HG02938 (cell line): ENCODE measurements at regions not wholly inside any gene's neighbourhood (a gene's known extent, or its start where the extent isn't known, plus 50 kb on each side); places are given as distances from the start of the nearest gene placed in this dataset.
"Not testable (repeated sequence)": the region's sequence is repeated elsewhere in the genome, so short reads cannot be mapped to it uniquely, and the experiment has no call there.

ENCODE experiments used
- ATAC-seq: cut with Tn5 transposase; IDR thresholded peaks from one replicate; pipeline ENCODE4 v1.9.1; 2021; ENCODE audit warnings: mild to moderate bottlenecking, moderate library complexity; ENCODE audit not compliant: unreplicated experiment

DNA sequence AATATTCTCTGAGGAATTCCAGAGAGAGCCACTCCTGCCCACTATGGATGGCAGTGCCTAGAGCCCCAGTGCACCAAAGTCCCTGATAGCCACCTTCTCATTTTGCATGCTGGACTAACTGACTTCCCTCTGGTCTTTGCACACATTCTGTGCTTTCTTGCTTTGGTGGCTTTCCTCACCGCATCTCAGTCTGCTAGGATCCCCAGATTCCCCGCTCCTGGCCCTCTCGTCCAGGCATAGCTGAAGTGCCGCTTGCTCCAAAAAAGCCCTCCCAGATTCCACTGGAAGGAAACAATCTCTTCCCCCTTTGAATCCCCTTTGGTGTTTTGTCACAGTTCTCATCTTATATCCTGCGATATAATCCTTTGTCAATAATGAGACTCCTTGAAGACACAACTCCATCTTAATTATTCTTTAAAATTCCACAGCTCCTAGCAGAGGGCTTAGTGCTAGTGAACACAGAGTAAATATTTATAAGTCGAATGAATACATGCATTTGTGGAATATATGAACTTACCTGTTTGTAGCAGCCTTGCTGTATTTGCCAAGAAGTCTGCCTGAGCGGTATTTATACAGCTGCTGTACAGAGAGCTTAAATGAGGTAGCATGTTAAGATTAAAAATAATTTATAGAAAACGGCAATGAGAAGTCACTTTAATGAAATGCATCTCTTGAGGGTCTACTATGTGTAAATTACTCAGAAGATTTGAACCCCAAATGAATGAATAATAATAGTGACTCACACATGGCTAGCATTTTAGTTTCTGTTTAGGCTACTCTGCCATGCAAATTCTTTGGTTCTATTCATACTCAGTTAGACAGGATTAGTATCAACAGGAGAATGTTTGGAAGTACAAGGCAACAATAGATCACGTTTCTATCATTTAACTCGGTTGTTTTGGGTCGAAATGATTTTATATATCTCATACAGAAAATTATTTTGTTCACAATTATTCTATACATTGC, 421.9 kb upstream of the TENM3 start:
- ATAC-seq = no peak

DNA sequence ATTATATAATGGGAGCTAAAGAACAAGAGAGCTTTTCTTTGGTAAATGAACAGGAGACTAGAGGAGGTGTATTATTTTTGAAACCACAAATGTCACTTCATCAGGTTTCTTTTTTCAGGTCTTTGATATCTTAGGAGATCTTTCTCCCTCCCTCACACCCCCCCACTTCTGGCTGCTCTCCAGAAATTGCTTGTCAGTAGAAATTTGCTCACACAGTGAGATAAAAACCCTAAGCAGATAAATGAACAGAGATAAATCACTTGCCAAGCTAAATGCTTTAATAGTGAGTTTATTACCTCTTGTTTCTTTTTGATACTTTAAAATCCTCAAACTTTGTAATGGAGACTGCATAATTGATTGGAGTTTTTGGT, 421.2 kb upstream of the TENM3 start:
- ATAC-seq = no peak

DNA sequence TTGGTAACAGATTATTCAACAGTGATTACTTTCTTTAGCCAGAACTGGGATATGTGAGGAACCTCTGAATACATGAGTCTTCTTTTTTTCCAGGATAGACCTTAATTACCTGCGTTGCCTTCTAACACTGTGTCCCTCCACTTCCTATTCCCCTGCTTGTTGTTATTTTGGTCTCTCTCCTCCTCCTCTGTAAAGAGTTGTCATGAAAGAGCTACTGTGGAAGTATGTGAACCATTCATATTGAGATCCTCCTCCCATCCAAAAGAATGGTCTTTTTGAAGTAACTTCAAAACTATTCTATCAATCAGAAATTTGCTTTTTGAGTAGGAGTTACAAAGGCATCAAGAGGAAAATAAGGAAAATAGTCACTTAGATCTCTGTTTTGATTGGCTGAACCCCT, 420.0 kb upstream of the TENM3 start:
- no peak for ATAC-seq

DNA sequence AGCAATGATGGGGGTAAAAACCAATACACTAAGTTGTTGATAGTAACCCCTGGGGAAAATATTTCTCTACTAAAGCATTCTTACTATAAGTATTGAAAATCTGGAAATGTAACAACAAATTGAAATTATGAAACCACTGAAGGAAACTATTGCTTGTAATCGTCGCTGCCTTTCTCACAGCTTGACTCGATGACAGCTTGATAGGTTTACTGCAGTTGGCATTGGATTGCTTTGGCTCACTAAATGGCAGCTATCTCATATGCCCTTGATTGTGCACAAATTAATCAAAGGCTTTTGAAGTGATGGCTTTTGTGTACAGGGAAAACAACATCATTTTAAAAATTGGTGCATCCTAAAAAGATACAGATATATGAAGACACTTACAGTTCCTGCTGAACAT, 419.6 kb upstream of the TENM3 start:
- no peak for ATAC-seq

DNA sequence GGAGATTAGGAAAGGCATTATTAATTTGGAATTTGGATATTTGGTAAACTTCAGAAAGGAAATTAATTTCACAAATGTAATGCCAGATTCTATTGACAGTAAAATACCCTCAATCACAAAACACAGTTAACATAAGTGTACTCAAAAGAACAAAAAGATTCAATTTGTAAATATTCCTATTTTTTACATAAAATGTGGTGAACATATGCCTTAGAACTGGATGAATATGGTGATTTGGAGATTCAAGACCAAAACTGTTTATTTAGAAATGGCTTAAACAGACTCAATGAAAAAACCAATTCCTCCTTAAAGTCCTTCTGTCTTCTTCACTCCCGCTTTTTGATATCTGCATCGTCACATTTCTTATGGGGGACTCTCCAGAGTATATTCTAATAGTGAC, 417.6 kb upstream of the TENM3 start:
- no peak for ATAC-seq

DNA sequence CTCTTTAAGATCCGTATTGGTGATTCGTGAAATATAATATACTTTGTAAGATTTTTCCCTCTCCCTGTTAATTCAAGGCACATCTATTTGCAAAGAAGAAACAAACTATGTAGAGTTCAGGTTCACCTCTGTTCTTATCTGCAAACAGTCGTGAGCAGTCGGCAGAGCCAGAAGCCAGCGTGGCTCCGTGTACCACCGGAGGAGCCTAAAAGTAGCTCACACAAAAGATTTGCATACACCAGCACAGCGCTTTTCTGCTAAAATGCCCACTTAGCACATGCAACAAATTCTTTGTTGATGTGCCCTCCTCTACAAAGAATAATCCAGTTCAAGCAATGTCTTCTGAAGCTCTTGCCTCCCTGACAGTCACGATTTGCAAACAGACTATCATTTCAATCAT, 416.0 kb upstream of the TENM3 start:
- no peak for ATAC-seq

DNA sequence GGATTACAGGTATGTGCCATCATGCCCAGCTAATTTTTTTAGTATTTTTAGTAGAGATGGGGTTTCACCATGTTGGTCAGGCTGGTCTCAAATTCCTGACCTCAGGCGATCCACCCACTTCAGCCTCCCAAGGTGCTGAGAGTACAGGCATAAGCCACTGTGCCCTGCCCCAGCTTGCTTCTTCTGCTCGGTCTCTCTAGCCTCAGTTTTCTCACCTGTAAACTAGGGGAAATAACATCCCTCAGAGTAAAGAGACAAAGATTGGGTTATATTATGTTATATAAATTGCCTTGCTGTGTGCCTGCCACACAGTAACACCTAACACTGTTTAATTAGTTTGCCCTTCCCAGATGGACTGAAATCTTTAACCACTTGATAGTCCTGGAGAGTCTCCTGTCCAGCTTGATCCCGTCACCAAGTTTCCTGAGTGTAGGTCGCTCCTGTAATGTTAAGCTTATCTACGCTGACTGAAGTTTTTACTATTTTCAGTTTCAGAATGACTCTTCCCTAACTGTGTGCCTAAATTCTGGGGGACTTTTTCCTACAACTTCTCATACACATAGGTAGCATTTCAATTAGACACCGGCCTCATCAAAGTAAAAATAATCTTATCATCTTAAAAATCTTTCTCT, 412.7 kb upstream of the TENM3 start:
- no peak for ATAC-seq

DNA sequence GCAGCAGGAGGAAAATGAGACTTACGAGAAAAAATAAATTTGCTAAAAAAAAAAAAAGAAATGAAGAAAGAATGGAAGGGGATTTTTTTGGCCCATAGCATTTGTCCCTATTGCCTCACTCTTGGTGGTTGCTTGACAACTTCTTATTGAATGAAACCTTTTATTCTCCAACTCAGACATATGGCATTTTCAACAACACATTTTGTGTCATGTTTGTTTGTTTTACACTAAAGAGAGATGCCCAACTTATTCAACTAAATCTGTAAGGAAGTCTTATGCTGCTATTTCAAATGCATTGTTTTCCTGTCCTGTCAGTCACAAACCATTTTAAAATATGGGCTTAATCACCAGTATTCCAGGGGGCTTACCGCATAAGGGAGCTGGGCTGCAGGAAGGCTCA, 409.1 kb upstream of the TENM3 start:
- no peak for ATAC-seq

DNA sequence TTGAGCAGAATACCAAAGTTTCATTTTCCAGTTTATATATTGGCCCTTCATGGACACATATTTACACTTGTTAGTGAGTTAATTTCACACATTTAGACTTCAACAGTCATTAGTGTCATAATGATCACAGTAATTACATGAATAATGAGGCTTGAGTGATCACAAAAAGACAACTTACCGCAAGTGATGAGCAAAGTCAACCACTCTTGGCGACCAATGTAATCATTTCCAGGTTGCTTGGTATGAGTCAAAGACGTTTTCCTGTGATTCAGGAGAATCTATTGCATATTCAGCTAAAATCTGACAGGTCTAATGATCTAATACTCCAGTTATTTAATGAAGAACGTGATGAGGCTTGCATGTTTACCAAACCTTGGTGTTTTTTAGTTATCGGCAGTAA, 407.9 kb upstream of the TENM3 start:
- ATAC-seq = no peak

DNA sequence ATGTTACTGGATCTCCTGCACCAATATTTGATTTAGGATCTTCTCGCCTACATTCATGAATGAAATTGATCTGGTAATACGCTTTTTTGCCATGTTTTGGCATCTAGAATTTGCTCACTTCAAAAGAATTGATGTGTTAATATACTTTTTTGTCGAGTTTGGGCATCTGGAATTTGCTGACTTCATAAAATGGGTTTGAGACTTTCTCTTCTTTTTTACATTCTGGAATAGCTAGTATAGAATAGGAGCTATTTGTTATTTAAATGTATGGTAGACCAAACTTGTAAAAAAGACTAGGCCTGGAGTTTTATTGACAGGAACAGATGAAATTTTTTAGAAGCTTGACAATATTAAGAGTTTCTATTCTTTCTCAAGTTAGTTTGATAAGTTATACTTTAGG, 404.9 kb upstream of the TENM3 start:
- ATAC-seq = no peak

DNA sequence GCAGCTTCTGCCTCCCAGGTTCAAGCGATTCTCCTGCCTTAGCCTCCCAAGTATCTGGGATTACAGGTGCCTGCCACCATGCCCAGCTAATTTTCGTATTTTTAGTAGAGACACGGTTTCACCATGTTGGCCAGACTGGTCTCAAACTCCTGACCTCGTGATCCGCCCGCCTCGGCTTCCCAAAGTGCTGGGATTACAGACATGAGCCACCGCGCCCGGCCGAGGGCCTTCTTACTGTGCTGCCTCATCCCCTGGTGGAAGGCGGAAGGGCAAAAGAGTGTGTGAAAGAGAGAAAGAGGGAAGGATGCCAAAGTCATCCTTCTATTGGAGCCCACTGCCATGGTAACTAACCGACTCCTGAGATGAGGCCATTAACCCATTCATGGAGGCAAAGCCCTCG, 399.4 kb upstream of the TENM3 start:
- not testable (repeated sequence) for ATAC-seq

DNA sequence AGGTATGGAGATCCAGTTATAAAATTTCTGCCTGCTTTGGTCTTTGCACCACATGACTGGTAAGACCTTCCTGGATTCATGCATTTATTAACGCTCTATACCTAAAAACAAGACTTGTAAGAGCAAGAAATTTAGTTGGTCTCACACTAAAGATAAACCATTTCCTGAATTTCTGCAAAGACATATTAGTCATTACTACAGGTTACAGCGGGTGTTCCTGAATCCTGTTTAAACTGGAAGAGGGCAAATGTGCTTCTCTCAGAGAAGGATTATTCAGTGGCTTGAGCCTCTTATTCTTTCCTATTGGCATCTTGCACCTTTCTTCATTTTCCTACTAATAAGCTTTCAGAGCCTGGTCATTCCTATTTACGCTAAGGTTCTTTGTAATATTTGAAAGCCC, 397.6 kb upstream of the TENM3 start:
- no peak for ATAC-seq

DNA sequence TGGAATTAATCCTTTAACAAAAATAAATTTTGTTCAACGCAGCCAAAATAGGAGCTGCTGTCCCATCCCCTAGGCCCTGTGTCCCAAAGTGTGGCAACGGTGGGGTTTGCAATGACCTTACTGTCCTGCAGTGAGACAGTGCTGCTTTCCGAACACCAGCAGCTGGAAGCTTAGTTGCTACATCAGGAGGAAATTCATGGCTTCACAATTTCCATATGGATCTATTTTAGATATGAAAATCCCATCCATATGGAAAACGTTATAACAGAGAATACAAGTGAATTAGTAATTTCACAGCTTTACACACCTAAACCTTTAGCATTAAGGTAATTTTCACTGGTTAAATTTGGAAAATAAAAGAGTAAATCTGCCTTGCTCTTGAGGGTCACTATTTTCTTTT, 396.3 kb upstream of the TENM3 start:
- ATAC-seq = no peak

DNA sequence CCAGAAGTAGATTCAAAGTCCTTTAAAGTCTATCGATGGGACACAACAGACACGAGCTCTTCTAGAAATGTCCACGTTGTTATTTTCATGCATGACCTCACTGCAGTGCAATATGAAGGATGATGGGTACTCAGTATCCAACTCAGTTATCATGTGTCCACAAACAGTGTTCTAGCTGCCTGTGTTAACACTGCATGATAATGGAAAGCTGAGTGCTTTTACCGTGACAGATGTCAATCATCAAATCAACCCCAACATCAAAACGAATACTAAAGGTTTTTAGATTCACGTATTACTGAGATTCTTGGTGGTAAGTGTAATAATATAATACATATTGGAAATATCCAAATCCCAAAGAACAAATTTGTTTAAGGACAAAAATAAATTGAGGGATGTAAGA, 394.8 kb upstream of the TENM3 start:
- ATAC-seq = no peak

DNA sequence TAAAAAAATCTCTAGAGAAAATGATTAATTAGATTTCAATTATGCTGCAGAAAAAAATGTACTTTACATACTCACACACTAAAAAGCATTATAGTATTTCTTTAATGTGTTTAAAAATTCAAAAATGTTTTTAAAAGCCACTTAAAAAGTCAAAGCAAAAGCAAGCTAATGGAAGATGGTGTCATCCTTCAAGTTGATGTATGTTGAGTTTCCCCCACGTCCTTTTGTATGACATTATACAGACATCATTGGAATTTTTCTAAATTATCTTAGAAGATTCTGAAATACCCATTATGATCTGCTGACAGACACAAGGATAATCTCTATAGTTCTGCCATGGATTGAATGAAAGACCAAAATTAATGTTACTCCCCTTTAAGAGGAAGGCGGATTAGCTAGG, 393.7 kb upstream of the TENM3 start:
- no peak for ATAC-seq

DNA sequence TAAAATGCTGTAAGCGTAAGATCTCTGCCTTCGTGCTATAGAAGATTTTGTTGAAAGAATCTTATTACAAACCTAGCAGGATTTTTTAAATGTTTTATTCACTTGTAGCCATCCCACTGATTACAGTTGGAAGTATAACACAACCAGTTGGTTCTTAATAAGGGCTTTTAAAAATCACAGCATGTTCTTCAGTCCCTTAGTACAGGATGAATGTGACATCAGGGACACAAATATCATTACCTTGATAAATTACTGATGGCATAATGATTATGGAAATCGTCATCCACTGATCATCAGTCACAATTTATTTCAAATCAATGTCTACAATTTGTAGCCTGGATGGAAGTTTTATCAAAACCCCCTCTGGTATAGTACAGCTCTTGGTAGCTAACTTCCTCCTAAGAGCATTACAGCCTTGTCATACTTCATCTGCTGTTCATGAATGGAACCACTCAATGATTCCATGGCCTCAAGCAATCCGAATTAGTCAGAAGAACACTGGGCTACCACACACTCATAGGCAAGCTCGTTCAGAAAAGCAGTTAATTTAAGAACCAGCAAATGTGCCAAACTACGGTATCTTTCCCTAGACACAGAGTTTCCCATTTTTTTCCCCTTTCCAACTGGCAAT, 389.2 kb upstream of the TENM3 start:
- ATAC-seq = no peak

DNA sequence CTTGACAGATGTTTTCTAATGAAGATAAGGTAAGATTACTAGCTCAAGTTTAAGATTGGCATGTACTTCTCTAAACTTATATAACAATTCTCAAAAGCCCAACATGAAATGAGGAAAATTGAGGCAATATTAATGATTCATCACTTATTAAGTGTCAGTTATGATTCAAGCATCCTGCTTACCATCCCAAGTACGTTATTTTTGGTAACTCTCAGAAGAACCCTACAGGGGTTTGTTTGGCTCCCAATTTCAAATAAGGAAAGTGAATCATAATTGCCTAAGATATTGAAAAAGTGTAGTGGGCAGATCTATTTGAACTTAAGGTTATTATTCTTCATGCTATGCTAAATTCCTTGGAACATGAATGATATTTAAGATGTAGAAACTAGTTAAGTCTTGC, 387.9 kb upstream of the TENM3 start:
- no peak for ATAC-seq

DNA sequence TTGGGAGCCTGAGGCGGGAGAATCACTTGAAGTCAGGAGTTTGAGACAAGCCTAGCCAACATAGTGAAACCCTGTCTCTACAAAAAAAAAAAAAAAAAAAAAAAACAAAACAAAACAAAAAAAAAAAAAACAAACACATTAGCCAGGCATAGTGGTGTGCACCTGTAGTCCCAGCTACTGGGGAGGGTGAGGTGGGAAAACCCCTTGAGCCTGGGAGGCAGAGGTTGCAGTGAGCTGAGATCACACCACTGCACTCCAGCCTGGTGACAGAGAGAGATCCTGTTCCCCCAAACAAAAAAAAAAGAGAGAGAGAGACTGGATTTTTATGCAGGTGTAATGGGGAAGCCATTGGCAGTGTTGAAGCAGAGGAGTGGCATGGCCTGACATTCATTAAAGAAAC, 385.7 kb upstream of the TENM3 start:
- not testable (repeated sequence) for ATAC-seq

DNA sequence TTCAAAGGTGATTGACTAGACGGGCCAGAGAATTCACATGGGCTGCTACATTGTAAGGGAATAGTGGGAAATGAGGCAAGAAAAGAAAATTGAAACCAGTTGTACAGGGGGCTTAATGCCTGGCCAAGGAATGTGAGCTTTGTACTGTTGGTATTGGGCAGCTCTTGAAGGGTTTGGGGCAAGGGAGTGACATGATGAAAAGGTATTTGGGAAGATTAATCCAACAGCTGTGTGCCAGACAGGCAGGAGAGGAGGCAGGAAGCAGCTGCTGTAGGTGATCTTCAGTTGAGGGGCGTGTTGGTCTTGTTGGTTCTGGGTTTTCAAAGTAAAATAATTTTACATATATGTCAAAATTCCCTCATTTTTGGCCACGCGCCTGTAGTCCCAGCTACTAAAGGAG, 384.5 kb upstream of the TENM3 start:
- ATAC-seq = no peak

DNA sequence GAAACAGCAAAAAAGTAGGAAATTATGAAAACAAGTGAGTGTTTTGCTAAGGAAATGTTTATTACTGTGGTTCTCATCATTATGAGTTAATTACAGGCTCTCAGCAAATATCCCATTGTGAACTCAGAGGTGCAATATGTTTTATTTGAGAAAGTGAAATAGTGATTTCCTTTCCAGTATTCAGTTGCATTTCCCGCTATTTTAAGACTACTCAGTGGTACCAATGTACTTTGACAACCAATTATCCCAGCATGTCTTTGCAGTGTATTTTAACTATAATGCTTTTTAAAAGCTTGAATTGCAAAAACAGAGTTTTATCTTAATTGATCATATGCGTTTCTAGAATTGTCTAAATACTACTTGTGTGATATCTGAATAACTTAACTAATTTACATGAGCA, 383.8 kb upstream of the TENM3 start:
- no peak for ATAC-seq

DNA sequence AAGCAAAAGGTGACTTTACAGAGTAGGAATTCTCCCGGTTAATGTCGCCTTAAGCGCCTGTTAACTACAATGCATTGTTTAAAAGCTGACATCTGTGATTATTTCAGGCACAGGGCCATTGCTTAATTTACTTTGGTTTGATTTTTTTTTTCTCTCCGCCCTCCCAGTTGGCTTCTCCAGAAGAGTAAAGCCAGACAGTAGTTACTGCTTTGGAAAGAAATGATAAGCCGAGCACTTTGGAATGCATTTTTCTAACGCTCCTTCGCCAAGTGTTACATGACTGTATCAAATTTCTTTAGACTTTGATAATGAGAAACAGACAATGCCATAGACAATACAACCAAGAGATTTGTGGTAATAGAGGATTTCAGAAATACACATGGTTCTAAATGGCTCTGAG, 383.0 kb upstream of the TENM3 start:
- ATAC-seq = no peak

DNA sequence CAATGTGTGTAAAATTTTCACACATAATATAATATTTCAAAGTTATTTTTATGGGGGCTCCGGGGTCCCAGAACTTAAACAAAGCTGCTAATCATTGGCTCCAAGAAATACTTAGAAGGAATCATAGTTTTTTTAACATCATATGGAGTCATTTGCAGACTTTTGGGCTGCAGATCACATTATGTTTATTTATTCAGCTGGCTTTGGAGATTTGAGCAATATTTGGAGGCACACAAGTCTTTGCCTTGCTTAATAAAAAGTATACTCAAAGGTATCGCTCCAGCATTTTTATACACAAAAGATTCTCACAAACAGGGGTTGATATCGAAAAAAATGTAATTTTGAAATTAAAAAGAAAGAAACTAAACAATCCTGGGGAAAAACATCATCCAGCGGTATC, 382.5 kb upstream of the TENM3 start:
- no peak for ATAC-seq
